COLO668 (cell line): ENCODE measurements at regions not wholly inside any gene's neighbourhood (a gene's known extent, or its start where the extent isn't known, plus 50 kb on each side); places are given as distances from the start of the nearest gene placed in this dataset.
"Not testable (repeated sequence)": the region's sequence is repeated elsewhere in the genome, so short reads cannot be mapped to it uniquely, and the experiment has no call there.

ENCODE experiments used
- DNase-seq: peaks from one replicate; lab custom pipeline; 2025; ENCODE audit not compliant: unreplicated experiment; lab: John Stamatoyannopoulos, UW

- not testable (repeated sequence) for DNase-seq
Measured at GRCh38 chr2:186354160-186354559, 131.9 kb upstream of the ZC3H15 start.

- no peak for DNase-seq
Measured at GRCh38 chr2:186365406-186365805, 120.7 kb upstream of the ZC3H15 start.

- DNase-seq: no peak
Measured at GRCh38 chr2:186379052-186379451, 107.0 kb upstream of the ZC3H15 start.

- no peak for DNase-seq
Measured at GRCh38 chr2:186380805-186381204, 105.3 kb upstream of the ZC3H15 start.

DNA sequence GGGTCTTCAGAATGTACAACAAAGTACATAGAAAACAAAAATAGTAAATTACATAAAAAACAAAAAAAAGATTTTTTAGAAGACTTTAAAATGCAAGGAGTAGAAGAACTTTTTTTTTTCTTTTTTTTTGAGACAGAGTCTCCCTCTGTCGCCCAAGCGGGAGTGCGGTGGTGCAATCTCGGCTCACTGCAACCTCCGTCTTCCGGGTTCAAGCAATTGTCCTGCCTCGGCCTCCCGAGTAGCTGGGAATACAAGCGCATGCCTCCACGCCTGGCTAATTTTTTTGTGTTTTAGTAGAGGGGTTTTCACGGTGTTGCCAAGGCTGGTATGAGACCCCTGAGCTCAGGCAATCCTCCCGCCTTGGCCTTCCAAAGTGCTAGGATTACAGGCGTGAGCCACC lies 104.5 kb upstream of the ZC3H15 start:
- no peak for DNase-seq

DNA sequence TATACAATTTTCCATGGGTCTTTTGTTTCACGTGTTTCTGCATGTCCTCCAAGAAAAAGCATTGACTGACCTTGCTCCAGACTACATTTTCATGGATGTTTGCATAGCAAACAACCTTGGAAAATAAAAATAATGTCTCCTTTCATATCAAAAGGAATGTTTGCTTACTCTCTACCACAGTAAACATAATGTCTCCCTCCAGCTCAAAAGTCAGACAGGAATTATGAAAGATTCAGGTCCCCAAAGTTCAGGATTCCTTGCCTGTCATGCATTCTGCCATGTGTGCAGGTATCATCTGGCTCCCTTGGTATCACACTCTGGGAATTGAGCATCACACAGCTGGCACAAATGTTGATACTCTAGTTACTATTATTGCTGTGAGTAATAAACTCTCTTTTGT lies 103.1 kb upstream of the ZC3H15 start:
- no peak for DNase-seq

GRCh38 chr2:186384226-186384625 lies 101.8 kb upstream of the ZC3H15 start:
- no peak for DNase-seq

- DNase-seq: not testable (repeated sequence)
Measured at GRCh38 chr2:186385638-186386201, 100.3 kb upstream of the ZC3H15 start.

DNA sequence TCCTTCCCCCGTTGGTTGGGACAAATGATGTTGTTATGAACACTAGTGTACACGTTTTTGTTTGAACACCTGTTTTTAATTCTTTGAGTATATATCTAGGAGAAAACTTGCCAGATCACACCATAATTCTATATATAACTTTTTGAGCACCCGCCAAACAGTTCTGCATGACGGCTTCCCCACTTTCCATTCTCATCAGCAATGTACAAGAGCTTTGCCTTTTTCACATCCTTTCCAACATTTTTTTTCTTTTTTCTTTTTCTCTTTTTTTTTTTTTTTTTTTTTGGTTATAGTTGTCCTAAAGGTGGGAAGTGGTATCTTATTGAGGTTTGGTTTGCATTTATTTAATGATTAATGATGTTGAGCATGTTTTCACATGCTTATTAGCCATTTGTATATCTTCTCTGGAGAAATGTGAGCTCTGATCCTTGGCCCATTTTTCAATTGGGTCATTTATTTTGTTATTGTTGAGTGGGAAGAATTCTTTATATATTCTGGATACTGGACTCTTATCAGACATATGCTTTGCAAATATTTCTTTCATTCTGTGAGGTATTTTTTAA lies 86.9 kb upstream of the ZC3H15 start:
- DNase-seq: no peak

- DNase-seq: no peak
Measured at GRCh38 chr2:186405842-186406241, 80.2 kb upstream of the ZC3H15 start.

- no peak for DNase-seq
Measured at GRCh38 chr2:186407611-186408010, 78.4 kb upstream of the ZC3H15 start.

- no peak for DNase-seq
Measured at GRCh38 chr2:186410802-186411201, 75.3 kb upstream of the ZC3H15 start.

DNA sequence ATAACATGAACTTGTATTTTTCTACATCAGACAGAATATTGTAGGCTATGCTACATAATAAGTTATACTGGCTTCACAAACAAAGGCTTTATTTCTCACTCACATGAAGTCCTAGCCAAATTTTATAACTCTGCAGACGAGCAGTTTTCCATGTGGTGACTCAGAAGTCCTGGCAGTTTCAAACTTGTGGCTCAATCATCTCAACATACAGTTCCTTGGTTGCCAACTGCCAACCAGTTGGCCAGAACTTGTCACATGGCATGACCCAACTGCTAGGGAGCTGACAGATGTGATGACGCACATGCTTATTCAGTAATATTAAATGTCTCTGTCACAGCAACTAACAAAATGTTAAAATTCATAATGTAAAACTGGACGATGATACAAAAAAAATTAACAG lies 63.8 kb upstream of the ZC3H15 start:
- DNase-seq: no peak

DNA sequence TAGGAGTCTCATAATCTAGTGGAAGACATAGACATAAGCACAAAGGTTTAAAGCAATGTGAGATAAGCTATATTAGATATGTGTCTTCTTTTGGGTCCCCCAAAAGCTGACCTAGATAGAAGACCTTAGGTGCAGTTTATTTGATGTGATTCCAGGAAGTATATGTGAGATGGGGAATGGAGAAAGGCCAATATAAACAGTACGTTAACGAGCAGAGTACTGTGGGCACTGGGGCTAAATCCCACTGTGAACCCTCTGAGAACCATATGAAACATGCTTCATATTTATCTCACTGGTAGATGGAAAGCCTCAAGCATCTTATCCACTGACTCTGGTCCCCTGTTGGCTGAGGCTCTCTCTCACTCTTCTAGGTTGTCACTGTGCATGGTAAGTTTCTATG lies 62.6 kb upstream of the ZC3H15 start:
- DNase-seq: no peak

- DNase-seq: no peak
Measured at GRCh38 chr2:186424265-186424664, 61.8 kb upstream of the ZC3H15 start.

DNA sequence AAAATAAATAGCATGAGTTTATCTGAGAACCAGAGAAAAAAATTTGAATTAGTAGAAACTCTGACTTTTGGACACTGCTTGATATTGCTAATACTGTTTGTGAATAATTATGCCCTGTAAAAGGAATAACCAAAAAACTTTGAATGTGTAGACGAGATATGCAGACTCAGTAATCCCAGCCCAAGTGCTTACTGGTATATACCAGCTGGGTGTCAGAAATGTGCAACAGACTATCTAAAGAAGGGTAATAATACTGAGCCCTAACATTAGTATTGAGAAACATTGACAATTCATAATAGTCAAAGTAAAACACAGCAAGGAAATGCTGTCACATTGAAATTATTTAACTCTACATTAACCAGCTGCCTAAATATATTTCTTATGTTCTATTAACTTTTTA lies 60.5 kb upstream of the ZC3H15 start:
- no peak for DNase-seq

DNA sequence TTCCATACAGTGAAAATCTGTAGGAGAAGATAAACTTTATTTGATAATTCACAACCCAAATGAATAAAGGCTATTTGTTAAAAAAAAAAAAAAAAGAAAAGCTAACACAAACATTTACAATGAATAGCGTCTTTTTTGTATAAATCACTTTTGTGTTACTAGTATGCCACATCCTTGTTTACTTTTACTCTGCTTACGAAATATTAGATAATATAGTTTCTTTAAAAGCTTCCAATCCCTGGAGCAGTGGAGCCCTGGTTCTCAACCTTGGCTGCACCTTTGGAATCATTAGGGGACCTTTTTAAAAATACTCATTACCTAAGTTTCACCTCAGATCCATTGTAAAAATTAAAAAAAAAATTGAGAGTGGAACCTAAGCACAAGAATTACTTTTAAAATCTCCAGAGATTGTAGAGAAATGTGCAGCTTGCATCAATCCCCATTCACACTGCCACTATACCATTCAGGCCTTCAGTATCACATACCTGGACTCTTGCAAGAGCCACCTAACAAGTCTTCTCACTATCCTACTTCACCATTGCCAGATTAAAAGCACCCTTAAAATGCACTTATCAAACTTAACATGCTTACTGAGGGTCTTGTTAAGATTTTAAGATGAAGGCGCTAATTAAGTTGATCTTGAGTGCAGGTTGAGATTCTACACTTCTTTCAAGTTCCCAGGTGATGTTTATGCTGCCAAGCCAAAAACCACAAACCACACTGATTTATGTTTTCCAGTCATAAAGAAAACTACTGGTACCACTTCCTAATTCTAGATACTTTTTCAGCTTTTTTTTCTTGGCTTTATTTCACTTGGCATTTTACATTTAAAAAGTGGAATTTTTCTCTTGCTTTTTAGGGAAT lies 59.7 kb upstream of the ZC3H15 start:
- DNase-seq: no peak

- DNase-seq: not testable (repeated sequence)
Measured at GRCh38 chr2:186427017-186427350, 59.1 kb upstream of the ZC3H15 start.

DNA sequence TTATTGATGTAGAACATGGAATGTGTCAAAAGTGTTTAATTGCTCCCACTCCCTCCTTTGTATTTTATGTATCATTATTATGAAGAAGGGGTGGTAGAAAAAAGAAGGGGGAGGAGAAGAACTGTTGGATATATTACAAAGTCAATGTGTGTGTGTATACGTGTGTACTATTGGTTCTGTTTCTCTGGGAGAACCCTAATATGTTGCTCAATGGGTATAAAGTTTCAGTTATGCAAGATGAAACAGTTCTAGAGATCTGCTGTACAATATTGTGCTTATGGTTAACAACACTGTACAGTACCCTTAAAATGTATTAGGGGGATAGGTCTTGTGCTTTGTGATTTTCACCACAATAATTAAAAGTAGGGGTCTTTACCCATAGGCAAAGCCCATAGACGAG lies 58.1 kb upstream of the ZC3H15 start:
- DNase-seq: no peak

DNA sequence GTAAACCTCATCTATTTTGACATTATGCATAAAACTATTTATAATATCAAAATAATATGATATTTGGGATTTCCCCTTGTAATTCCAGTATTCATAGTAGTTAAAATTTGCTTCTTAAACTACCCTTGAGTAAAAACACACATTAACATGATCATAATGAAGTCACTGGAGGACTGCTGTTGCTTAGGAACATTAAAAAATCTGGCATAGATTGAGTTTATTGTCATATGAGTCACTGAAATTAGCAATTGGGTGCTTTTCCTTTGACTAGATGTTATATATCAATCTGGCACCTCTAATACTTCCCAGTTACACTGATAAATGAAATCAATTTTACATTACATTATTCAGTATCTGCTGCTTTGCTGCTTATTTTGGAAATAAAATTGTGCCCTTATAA lies 57.0 kb upstream of the ZC3H15 start:
- DNase-seq: no peak

DNA sequence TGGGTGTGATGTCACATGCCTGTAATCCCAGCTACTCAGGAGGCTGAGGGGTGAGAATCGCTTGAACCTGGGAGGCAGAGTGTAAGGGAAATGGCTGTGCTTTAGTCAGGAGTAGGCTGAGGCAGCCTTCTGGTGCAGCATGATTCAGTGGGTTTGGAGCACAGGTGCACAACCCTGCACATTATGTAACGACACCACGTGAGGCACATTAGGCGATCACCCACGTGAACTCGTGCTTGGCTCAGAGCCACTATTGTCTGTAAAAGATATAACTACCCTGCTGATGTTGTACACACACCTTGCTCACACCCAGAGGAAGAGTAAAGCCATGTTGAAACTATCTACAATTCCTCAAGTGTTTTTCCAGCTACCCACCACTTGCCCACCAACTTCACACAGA lies 54.8 kb upstream of the ZC3H15 start:
- no peak for DNase-seq

DNA sequence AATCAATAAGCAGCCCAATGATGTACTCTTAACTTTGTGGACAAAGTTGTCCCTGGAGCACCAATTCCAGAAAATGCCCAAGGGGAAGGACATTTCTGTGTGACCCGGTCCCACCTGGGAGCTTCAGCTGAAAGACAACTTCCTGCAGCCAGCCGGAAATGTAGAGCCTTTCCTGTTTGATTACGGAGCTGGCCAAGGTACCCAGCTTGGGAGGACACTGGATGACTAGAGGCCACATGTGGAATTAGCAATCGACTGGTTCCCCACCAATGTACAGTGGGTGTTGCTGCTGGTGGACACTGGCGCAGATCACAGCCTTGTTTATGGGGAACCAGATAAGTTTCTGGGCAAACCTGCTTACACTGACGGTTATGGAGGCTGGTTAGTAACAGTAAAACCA lies 53.0 kb upstream of the ZC3H15 start:
- no peak for DNase-seq
